GM21447 (cell line): ENCODE measurements at regions not wholly inside any gene's neighbourhood (a gene's known extent, or its start where the extent isn't known, plus 50 kb on each side); places are given as distances from the start of the nearest gene placed in this dataset.
"Not testable (repeated sequence)": the region's sequence is repeated elsewhere in the genome, so short reads cannot be mapped to it uniquely, and the experiment has no call there.

ENCODE experiments used
- ATAC-seq: cut with Tn5 transposase; IDR thresholded peaks from one replicate; pipeline ENCODE4 v1.9.1; 2021; ENCODE audit not compliant: unreplicated experiment

GRCh38 chr17:30731210-30732132 is 93.0 kb downstream of the CRLF3 start:
- peak; percentile 79 for ATAC-seq

DNA sequence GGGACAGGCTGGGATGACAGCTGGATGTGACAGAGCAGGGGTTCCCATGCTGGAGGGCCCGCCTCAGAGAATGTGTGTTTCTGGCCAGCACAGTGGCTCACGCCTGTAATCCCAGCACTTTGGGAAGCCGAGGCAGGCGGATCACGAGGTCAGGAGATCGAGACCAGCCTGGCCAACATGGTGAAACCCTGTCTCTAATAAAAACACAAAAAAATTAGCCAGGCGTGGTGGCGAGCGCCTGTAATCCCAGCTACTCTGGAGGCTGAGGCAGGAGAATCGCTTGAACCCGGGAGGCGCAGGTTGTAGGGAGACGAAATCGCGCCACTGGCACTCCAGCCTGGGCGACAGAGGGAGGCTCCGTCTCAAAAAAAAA is 93.7 kb downstream of the CRLF3 start:
- ATAC-seq: not testable (repeated sequence)

DNA sequence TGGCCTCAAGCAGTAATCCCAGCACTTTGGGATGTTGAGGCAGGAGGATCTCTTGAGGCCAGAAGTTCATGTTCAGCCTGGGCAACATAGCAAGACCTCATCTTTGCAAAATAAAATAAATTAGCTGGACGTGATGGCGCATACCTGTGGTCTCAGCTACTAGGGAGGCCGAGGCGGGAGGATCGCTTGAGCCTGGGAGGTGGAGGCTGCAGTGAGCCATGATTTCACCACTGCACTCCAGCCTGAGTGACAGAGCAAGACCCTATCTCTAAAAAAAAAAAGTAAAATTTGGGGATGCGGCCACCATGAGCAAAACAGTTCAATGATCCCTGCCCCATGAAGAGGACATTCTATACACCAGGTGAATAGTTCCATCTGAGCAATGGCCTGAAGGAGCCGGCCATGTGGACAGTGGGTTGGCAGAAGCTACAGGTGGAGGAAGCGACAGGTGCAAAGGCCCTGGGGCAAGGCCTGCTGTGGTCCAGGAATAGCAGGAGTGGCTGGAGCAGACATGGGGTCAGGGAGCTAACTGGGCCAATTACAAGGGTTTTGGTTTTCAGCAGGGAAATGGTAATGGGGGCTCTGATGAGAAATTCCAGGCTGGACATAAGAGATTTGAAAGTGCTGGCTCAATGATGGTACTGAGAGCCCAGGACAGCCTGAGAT is 94.2 kb downstream of the CRLF3 start:
- not testable (repeated sequence) for ATAC-seq

DNA sequence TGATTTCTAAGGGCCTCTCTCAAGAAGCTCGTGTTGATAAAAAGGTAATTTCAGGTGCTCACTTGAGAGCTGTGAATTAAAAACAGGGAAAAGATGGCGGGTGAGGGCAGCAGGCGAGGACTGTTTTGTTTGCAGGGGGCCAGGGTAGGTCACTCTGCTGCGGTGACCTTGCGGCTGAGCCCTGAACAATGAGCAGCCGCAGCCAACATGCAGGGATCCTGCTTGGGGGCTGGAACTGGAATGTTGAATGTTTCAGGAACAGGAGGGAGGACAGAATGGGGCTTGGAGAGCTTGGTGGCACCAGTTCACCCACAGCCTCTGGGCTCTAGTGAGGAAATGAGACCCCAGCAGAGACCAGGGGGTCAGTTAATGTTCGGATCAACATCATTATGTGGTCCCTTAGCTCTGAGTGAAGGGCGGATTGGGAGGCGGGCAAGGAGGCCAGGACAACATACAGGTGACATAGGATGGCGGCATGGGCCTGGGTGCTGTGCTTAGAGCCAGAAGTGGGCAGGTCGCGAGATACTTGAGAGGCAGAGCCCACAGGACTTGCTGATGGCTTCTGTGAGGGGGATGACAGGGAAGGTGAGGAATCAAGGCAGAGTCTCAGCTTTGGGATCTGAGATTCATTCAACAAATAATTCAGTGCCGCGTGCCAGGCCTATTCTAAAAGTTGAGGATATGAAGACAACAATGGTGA is 94.9 kb downstream of the CRLF3 start:
- not testable (repeated sequence) for ATAC-seq

GRCh38 chr17:30727517-30727916 is 97.0 kb downstream of the CRLF3 start:
- not testable (repeated sequence) for ATAC-seq

- not testable (repeated sequence) for ATAC-seq
Measured at GRCh38 chr17:30726734-30727133, 97.8 kb downstream of the CRLF3 start.

DNA sequence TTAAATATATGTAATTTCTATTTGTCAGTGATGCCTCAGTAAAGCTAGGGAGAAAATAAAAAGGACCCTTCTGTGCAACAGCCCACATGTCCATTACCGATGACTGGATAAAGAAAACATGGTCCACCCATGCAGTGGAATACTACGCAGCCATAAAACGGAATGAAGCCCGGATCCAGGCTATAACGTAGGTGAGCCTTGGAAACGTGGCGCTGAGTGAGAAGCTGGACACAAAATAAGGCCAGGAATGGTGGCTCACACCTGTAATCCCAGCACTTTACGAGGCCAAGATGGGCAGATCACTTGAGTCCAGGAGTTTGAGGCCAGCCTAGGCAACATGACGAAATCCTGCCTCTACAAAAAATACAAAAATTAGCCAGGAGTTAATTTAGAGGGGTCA is 98.2 kb downstream of the CRLF3 start:
- not testable (repeated sequence) for ATAC-seq

- ATAC-seq: not testable (repeated sequence)
Measured at GRCh38 chr17:30724034-30724650, 100.3 kb downstream of the CRLF3 start.

GRCh38 chr17:30722114-30722780 is 102.2 kb downstream of the CRLF3 start:
- ATAC-seq: not testable (repeated sequence)

- ATAC-seq: not testable (repeated sequence)
Measured at GRCh38 chr17:30720971-30721370, 103.5 kb downstream of the CRLF3 start.

GRCh38 chr17:30720013-30720471 is 104.5 kb downstream of the CRLF3 start:
- no peak for ATAC-seq

- ATAC-seq: not testable (repeated sequence)
Measured at GRCh38 chr17:30719131-30719973, 105.1 kb downstream of the CRLF3 start.

- ATAC-seq: not testable (repeated sequence)
Measured at GRCh38 chr17:30718691-30719090, 105.8 kb downstream of the CRLF3 start.

GRCh38 chr17:30718099-30718447 is 106.4 kb downstream of the CRLF3 start:
- not testable (repeated sequence) for ATAC-seq

DNA sequence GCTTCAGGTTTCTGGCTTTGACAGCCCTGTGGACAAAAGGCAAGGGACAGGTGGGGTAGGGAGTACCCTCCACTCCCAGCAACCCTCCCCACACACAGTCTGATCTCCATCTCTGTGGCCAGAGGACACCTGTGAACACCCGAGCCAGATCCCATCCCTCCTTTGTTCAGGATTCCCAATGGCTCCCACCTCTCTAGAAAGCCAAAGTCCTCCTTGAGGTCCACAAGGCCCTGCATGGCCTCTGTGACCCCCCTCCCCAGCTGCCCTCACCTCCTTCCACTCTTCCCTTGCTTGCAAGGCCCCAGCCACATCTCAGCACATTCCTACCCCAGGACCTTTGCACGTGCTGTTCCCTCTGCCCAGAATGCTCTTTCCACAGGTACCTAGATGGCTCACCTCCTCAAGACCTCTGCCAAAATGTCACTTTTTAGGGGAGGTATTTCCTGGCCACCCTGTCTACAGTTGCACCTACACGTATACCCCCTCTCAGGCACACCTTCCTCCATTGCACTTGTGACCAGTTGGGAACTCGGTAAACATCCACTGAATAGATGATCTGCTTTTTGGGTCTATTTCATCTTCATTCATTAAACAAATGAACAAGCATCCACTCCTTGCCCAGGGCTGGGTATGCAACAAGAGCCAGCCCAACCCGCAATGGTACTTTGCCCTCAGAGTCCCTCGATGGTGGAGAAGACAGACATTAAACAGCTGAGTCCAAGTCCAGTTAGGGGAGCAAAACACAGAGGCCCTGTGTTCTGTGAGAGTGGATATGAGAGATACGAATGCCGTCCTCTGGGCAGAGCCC is 107.0 kb downstream of the CRLF3 start:
- ATAC-seq: no peak

DNA sequence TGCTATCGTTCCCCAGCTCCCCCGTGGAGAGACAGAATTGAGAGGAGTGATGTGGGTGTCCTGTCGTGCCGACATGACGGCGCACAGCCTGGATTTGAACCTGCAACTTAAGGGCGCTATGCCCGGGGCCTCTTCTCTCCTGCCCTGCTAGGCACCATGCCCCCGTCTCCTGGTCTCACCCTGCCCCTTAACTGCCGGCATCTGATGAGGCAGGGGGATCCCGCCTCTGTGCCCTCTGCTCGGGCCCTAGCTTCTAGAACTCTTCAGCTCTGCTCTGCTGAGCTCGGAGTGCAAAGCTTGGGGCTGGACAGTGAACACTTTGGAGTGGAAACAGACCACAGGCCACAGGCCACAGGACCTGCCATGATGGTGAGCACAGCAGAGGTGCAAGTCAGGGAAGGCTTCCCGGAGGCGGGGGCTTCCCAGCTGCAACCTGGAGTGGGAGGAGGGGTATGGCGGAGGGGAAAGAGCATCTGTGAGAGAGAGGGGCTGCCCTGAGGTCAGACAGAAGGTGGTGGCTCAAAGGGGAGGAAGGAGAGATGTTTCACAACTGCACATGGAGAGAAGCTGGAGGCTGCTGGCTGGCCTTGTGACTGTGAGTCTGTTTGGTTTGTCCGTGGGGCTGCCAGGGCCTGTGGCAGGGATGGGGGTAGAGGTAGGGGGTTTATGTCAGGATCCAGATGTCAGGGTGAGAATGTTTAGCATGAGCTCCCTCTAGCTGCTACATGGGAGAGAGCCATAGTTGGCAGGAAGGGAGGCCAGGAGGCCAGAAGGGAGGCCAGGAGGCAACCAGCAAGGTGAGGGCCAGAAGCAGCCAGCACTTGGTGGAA is 107.8 kb downstream of the CRLF3 start:
- no peak for ATAC-seq

DNA sequence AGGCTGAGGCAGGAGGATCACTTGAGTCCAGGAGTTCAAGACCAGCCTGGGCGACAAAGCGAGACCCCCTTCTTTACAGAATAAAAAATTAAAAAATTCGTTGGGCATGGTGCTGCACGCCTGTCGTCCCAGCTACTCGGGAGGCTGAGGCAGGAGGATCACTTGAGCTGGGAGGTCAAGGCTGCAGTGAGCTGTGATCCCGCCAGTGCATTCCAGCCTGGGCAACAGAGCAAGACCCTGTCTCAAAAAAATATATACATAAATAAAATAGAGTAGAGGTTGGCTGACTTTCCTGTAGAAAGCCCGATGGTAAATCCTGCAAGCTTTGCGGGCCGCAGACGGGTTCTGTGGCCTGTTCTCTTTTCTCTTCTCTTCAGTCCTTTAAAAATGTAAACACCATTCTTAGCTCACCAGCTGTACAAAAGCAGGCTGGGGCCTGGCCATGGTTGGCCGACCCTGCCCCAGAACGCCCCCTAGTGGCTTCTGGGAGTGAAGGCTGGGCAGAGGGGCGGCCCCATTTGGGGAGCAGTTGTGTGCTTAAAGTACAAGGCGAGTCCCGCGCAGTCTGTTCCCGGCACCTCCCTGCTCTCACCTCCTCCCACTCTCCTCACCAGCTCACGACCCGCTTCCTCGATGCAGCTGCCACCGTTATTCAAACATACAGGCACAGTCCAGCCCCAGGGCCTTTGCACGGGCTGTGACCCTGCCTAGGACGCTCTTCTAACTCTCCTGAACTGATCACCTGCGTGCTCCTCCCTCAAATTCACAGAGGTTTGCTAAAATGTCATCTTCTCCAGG is 109.5 kb downstream of the CRLF3 start:
- not testable (repeated sequence) for ATAC-seq
